ENCODE measurements at regions not wholly inside any gene's neighbourhood (a gene's known extent, or its start where the extent isn't known, plus 50 kb on each side); places are given as distances from the start of the nearest gene placed in this dataset.
"Not testable (repeated sequence)": the region's sequence is repeated elsewhere in the genome, so short reads cannot be mapped to it uniquely, and the experiment has no call there.

GRCh38 chr10:130493021-130493420 lies 356.8 kb downstream of the GLRX3 start:
- DNase-seq: no peak

- no peak for DNase-seq
Measured at GRCh38 chr10:130493446-130494145, 357.4 kb downstream of the GLRX3 start.

- no peak for DNase-seq
Measured at GRCh38 chr10:130495116-130495862, 359.1 kb downstream of the GLRX3 start.

- DNase-seq: no peak
Measured at GRCh38 chr10:130495891-130496636, 359.9 kb downstream of the GLRX3 start.

- DNase-seq: no peak
Measured at GRCh38 chr10:130497056-130498010, 361.1 kb downstream of the GLRX3 start.

- DNase-seq: no peak
Measured at GRCh38 chr10:130498042-130498441, 361.9 kb downstream of the GLRX3 start.

- no peak for DNase-seq
Measured at GRCh38 chr10:130498934-130499333, 362.7 kb downstream of the GLRX3 start.

- no peak for DNase-seq
Measured at GRCh38 chr10:130499541-130499940, 363.4 kb downstream of the GLRX3 start.

GRCh38 chr10:130500261-130501000 lies 364.2 kb downstream of the GLRX3 start:
- no peak for DNase-seq

GRCh38 chr10:130507461-130507860 lies 371.3 kb downstream of the GLRX3 start:
- no peak for DNase-seq

- no peak for DNase-seq
Measured at GRCh38 chr10:130509881-130510689, 373.9 kb downstream of the GLRX3 start.

GRCh38 chr10:130510755-130511154 lies 374.6 kb downstream of the GLRX3 start:
- DNase-seq: no peak

GRCh38 chr10:130511766-130512165 lies 375.6 kb downstream of the GLRX3 start:
- DNase-seq: no peak

- DNase-seq: no peak
Measured at GRCh38 chr10:130512936-130513335, 376.7 kb downstream of the GLRX3 start.

GRCh38 chr10:130513686-130514476 lies 377.7 kb downstream of the GLRX3 start:
- no peak for DNase-seq

- no peak for DNase-seq
Measured at GRCh38 chr10:130515670-130516069, 379.5 kb downstream of the GLRX3 start.

GRCh38 chr10:130516141-130516735 lies 380.0 kb downstream of the GLRX3 start:
- no peak for DNase-seq

- not testable (repeated sequence) for DNase-seq
Measured at GRCh38 chr10:130518921-130519320, 382.7 kb downstream of the GLRX3 start.

GRCh38 chr10:130519791-130520190 lies 383.6 kb downstream of the GLRX3 start:
- DNase-seq: no peak

- DNase-seq: no peak
Measured at GRCh38 chr10:130531312-130531711, 395.1 kb downstream of the GLRX3 start.

All from NCI-H524 treated with DMSO at 0.1 percent for 48 hours (cell line).